Stomach (tissue), 8 donors: ENCODE measurements at regions not wholly inside any gene's neighbourhood (a gene's known extent, or its start where the extent isn't known, plus 50 kb on each side); places are given as distances from the start of the nearest gene placed in this dataset.

ENCODE experiments used
- DNase-seq, 2 donors: peaks; one replicate each; pipeline versions ENCODE4 v3.0.0 to v3.0.0-alpha.2; 2013 to 2019
- H3K27ac ChIP-seq, 5 donors: fragments of 200-600 bp in 4 of 5; sonication (generic) in 4 of 5; one replicate each; pipeline ENCODE4 v1.5.1; 2013 to 2019; ENCODE audit warnings: mild to moderate bottlenecking in 1 of 5, moderate library complexity in 1 of 5
- H3K27me3 ChIP-seq, 3 donors: fragments of 200-600 bp; sonication (generic); one replicate each; pipeline ENCODE4 v1.5.1; 2017 to 2019; ENCODE audit warnings: mixed run types in 1 of 3
- H3K36me3 ChIP-seq, 4 donors: fragments of 200-600 bp; sonication (generic); 1 replicate in 3 of 4; 2 replicates in 1 of 4; pipeline ENCODE4 v1.5.1; 2016 to 2019
- H3K4me1 ChIP-seq, 4 donors: fragments of 200-600 bp; sonication (generic); one replicate each; pipeline ENCODE4 v1.5.1; 2016 to 2019
- H3K4me3 ChIP-seq, 4 donors: fragments of 200-600 bp; sonication (generic) in 3 of 4; one replicate each; pipeline ENCODE4 v1.5.1; 2016 to 2019; ENCODE audit warnings: mild to moderate bottlenecking in 1 of 4
- H3K9me3 ChIP-seq, 4 donors: fragments of 200-600 bp; sonication (generic); one replicate each; pipeline ENCODE4 v1.5.1; 2016 to 2019
- EP300 ChIP-seq: sonication (generic); formaldehyde crosslinking; IDR thresholded peaks from one replicate; pipeline ENCODE4 v1.6.1; 2017; ENCODE audit warnings: antibody characterized with exemption
- POLR2A ChIP-seq, 4 donors: fragments of 450-650 bp; IDR thresholded peaks; one replicate each; pipeline ENCODE4 v1.6.1; 2016; ENCODE audit warnings: antibody characterized with exemption in 4 of 4, control low read depth in 2 of 4, mild to moderate bottlenecking in 1 of 4, moderate library complexity in 1 of 4
- POLR2AphosphoS5 ChIP-seq, 3 donors: sonication (generic); formaldehyde crosslinking; IDR thresholded peaks; one replicate each; pipeline ENCODE4 v1.6.1; 2016; ENCODE audit warnings: antibody characterized with exemption in 3 of 3
- WGBS, 5 donors: extraction: QIAGEN DNeasy Blood & Tissue Kit in 3 of 5; methylation state at CpG; one replicate each; pipeline versions ENCODE4 v1.1.5 to v1.1.7; 2013 to 2018; 5-methylcytosine and 5-hydroxymethylcytosine counted together
- intact Hi-C: fragments of 100-400 bp; cut with DNase I; formaldehyde crosslinking; loops from one replicate; pipeline ENCODE4 v1.15.1; 2023; ENCODE audit warnings: low total_unique reads
- TF ChIP-seq, protein P1 (sequence below), 7 experiments: fragments of 450-650 bp in 4 of 7; fragments of 200-600 bp in 3 of 7; sonication (generic) in 3 of 7; IDR thresholded peaks; one replicate each; pipeline ENCODE4 v1.5.1; 2016 to 2019; ENCODE audit warnings: antibody characterized with exemption in 7 of 7, control low read depth in 2 of 7, mild to moderate bottlenecking in 1 of 7
- donor health status: healthy with polysubstance abuse.
- donor health status: Bipolar disorder and iron deficiency.
- donor health status: healthy.

DNA sequence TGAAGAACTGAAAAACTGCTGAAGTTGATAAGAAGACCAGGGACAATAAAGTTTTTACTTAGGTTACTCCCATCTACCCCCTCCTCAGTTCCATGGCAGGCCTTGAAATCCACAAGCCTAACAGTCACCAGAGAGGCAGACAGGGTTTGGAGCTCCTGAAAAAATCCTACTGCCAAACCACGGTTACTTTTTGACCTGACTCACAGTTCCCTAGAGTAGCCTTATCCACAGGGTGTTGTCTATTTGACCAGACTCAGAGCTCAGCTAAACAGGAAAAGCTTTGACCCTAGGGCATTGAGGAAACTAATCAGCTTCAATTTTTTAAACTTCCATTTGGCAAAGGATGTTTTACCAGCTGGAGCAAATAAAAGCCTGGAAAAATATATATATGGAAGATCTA lies 257.7 kb upstream of the NT5E start:
- WGBS, 5 donors: 33 to 85% (median 69%) methylated on average over 1 of the region's 1 CpG
- no peak overlapping the region for H3K4me3 ChIP-seq
- H3K27me3 ChIP-seq: no peaks in the 10 kb centered on the region
- no peaks in the 10 kb centered on the region for H3K4me1 ChIP-seq
- no peaks in the 10 kb centered on the region for H3K36me3 ChIP-seq
- no peak for DNase-seq
- intact Hi-C loops: no loop called here
- TF ChIP-seq POLR2AphosphoS5 (IDR thresholded peaks at IDR 0.05) (no peak), EP300 (no peak), POLR2A (IDR thresholded peaks at IDR 0.05) (no peak)
- TF ChIP-seq, protein P1, sequence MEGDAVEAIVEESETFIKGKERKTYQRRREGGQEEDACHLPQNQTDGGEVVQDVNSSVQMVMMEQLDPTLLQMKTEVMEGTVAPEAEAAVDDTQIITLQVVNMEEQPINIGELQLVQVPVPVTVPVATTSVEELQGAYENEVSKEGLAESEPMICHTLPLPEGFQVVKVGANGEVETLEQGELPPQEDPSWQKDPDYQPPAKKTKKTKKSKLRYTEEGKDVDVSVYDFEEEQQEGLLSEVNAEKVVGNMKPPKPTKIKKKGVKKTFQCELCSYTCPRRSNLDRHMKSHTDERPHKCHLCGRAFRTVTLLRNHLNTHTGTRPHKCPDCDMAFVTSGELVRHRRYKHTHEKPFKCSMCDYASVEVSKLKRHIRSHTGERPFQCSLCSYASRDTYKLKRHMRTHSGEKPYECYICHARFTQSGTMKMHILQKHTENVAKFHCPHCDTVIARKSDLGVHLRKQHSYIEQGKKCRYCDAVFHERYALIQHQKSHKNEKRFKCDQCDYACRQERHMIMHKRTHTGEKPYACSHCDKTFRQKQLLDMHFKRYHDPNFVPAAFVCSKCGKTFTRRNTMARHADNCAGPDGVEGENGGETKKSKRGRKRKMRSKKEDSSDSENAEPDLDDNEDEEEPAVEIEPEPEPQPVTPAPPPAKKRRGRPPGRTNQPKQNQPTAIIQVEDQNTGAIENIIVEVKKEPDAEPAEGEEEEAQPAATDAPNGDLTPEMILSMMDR (IDR thresholded peaks at IDR 0.05): no peak
- peaks cover 0 to 28% (median 14%) of the 10 kb centered on the region in 4 donors for H3K9me3 ChIP-seq
- H3K27ac ChIP-seq: no peak overlapping the region

DNA sequence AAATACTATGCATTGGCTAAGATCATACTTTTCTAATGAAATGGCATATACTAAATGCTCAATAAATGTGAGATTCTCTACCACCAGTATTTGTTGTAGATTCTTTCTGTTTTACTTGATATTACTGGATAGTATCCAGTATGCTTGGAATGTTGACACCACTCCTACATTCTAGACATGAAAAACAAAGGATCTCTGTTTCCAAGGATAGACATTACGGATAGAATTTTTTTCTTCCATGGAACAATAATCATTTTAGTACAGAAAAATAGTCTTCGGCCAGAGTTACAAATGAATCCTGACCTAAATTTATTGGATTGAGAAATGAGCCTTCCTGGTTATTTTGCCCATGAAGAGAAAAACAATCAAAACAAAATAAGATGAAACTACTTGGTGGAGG lies 258.2 kb upstream of the NT5E start:
- peaks cover 0 to 28% (median 14%) of the 10 kb centered on the region in 4 donors for H3K9me3 ChIP-seq
- intact Hi-C loops: no loop called here
- WGBS, 5 donors: 85 to 93% (median 89%) methylated on average over 2 of the region's 2 CpGs
- no peak for DNase-seq
- H3K36me3 ChIP-seq: no peaks in the 10 kb centered on the region
- H3K4me3 ChIP-seq: no peak overlapping the region
- TF ChIP-seq, protein P1 (IDR thresholded peaks at IDR 0.05): no peak
- no peaks in the 10 kb centered on the region for H3K27me3 ChIP-seq
- no peaks in the 10 kb centered on the region for H3K4me1 ChIP-seq
- no peak overlapping the region for H3K27ac ChIP-seq

DNA sequence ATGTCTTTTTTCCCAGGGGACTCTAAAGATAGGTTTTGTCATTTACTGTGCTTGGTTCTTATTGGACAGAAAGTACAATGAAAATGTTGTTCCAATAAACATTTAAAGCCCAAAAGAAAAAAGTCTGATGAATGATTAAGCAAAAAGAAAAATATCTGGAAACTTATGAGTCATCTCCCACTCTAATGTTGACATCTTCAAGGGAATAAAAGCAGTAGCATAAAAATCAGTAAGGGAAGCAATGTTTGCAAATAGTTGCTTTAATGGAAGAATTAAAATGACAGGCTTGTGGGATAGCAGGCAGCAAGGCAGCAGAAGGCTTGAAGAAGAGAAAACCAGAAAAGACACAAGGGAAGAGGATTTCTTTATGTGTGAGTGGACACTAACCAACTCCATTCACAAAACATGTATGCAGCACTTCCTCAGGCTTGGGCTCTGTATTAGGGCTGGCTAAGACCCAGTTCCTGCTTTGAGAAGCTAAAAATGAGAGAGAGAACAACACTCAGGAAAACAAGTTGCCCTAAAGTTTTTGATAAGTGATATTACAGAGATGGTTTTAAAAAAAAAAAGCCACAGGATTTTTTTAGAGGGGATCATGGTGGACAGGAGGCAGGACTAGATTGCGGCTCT lies 263.2 kb upstream of the NT5E start:
- DNase-seq: no peak
- H3K4me3 ChIP-seq: no peak overlapping the region
- H3K36me3 ChIP-seq: no peaks in the 10 kb centered on the region
- no peak for TF ChIP-seq POLR2A (IDR thresholded peaks at IDR 0.05)
- no peak for TF ChIP-seq POLR2AphosphoS5 (IDR thresholded peaks at IDR 0.05)
- no peak for TF ChIP-seq EP300
- TF ChIP-seq, protein P1 (IDR thresholded peaks at IDR 0.05): no peak
- intact Hi-C loops: no loop called here
- peaks cover 0 to 10% (median 3%) of the 10 kb centered on the region in 4 donors for H3K9me3 ChIP-seq
- H3K27me3 ChIP-seq: no peaks in the 10 kb centered on the region
- H3K27ac ChIP-seq: no peak overlapping the region
- H3K4me1 ChIP-seq: no peaks in the 10 kb centered on the region
- 82 to 100% (median 88%) methylated on average over 1 of the region's 1 CpG for WGBS, 5 donors

DNA sequence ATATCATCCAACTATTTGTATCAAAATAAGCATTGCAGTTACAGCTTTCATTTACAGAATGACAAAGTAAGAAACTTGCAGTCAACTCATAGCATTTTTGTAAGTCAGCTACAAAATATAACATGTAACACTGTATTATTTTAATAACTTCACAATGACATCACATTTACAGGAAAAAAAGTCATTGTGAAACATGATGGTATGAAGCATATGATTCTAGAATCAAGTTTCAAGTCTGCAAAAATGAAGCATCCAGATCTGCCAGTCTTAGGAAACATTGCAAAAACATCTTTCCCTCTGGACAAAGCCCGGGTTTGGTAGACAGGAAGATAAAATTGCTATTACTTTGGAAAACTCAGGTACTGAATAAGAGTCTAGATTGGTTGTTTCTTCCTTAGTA lies 263.9 kb upstream of the NT5E start:
- H3K27me3 ChIP-seq: no peaks in the 10 kb centered on the region
- no peak for DNase-seq
- intact Hi-C loops: no loop called here
- no peak overlapping the region for H3K4me3 ChIP-seq
- no peaks in the 10 kb centered on the region for H3K36me3 ChIP-seq
- no peaks in the 10 kb centered on the region for H3K4me1 ChIP-seq
- H3K27ac ChIP-seq: no peak overlapping the region
- H3K9me3 ChIP-seq: peaks cover 0 to 9% (median 3%) of the 10 kb centered on the region in 4 donors
- TF ChIP-seq POLR2AphosphoS5 (IDR thresholded peaks at IDR 0.05) (no peak), POLR2A (IDR thresholded peaks at IDR 0.05) (no peak), EP300 (no peak)
- TF ChIP-seq, protein P1 (IDR thresholded peaks at IDR 0.05): no peak
- 60 to 77% (median 63%) methylated on average over 1 of the region's 1 CpG for WGBS, 5 donors
